ENCODE measurements at regions not wholly inside any gene's neighbourhood (a gene's known extent, or its start where the extent isn't known, plus 50 kb on each side); places are given as distances from the start of the nearest gene placed in this dataset.
"Not testable (repeated sequence)": the region's sequence is repeated elsewhere in the genome, so short reads cannot be mapped to it uniquely, and the experiment has no call there.

DNA sequence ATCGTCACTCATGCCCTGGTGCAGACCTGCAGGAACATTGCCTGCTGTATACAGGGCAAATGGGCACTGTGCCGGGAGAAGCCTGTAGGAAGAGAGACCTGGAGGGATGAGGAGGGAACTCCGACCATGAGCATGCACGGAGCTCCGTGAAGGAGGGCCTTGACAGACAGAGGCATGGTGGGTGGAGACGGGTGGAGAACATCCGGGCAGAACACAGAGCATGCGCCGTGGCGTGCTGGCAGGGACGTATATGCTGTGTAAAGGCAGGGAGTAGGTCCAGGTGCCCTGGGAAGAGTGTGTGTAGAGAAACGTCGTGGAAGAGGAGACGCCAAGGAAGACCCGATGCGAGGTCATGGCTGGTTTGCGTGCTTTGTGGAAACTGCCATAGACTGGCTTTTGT lies 133.0 kb upstream of the FAN1 start:
- Mint-ChIP-seq H3K4me3 (no peak overlapping the region), H3K27me3 (ENCODE audit: low read depth) (no peaks in the 10 kb centered on the region), H3K4me1 (no peaks in the 10 kb centered on the region), H3K9me3 (peaks cover 13% of the 10 kb centered on the region), H3K27ac (ENCODE audit: unreplicated experiment) (peak overlapping the region; percentile 91), H3K36me3 (ENCODE audit: low read depth) (peaks cover 58% of the 10 kb centered on the region)
- DNase-seq (ENCODE audit: low read depth, low spot score), result no peak
- TF ChIP-seq, protein P1, sequence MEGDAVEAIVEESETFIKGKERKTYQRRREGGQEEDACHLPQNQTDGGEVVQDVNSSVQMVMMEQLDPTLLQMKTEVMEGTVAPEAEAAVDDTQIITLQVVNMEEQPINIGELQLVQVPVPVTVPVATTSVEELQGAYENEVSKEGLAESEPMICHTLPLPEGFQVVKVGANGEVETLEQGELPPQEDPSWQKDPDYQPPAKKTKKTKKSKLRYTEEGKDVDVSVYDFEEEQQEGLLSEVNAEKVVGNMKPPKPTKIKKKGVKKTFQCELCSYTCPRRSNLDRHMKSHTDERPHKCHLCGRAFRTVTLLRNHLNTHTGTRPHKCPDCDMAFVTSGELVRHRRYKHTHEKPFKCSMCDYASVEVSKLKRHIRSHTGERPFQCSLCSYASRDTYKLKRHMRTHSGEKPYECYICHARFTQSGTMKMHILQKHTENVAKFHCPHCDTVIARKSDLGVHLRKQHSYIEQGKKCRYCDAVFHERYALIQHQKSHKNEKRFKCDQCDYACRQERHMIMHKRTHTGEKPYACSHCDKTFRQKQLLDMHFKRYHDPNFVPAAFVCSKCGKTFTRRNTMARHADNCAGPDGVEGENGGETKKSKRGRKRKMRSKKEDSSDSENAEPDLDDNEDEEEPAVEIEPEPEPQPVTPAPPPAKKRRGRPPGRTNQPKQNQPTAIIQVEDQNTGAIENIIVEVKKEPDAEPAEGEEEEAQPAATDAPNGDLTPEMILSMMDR (conservative IDR thresholded peaks at IDR 0.05), result no peak

DNA sequence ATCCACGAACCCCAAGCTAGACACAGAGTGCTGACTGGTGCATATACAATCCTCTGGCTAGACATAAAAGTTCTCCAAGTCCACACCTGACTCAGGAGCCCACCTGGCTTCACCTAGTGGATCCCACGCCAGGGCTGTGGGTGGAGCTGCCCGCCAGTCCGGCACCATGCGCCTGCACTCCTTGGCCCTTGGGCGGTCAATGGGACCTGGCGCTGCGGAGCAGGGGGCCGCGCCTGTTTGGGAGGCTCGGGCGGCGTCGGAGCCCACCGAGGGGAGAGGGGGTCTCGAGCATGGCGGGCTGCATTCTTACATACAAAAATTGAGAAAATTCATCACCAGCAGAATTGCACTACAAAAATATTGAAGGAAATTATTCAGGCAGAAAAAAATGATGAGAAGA lies 120.7 kb upstream of the FAN1 start:
- peaks cover 4% of the 10 kb centered on the region for H3K36me3 Mint-ChIP-seq (ENCODE audit: low read depth)
- no peak overlapping the region for H3K4me3 Mint-ChIP-seq
- H3K27me3 Mint-ChIP-seq (ENCODE audit: low read depth), result no peaks in the 10 kb centered on the region
- TF ChIP-seq, protein P1 (conservative IDR thresholded peaks at IDR 0.05), result no peak
- peaks cover 9% of the 10 kb centered on the region for H3K9me3 Mint-ChIP-seq
- no peak for DNase-seq (ENCODE audit: low read depth, low spot score)
- no peak overlapping the region for H3K27ac Mint-ChIP-seq (ENCODE audit: unreplicated experiment)
- H3K4me1 Mint-ChIP-seq, result no peaks in the 10 kb centered on the region

DNA sequence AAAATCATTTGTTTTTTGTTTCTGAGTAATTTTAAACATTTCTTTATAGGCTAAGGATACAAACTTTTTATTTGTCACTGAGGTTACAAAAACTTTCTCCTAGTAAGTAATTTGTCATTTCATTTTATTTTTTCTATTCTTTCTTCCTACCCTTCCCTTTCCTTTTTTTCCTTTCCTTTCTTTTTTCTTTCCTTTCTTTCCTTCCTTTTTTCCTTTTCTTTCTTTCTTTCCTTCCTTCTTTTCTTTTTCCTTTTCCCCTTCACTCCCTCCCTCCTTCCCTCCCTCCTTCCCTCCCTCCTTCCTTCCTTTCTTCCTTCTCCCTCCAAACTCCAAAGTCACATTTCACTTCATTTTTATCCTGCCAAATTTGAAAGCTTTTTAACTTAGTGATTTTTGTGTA lies 115.1 kb upstream of the FAN1 start:
- no peaks in the 10 kb centered on the region for H3K27me3 Mint-ChIP-seq (ENCODE audit: low read depth)
- H3K9me3 Mint-ChIP-seq, result no peaks in the 10 kb centered on the region
- H3K4me1 Mint-ChIP-seq, result no peaks in the 10 kb centered on the region
- H3K27ac Mint-ChIP-seq (ENCODE audit: unreplicated experiment), result no peak overlapping the region
- no peak overlapping the region for H3K4me3 Mint-ChIP-seq
- DNase-seq (ENCODE audit: low read depth, low spot score), result no peak
- TF ChIP-seq, protein P1 (conservative IDR thresholded peaks at IDR 0.05), result no peak
- no peaks in the 10 kb centered on the region for H3K36me3 Mint-ChIP-seq (ENCODE audit: low read depth)

DNA sequence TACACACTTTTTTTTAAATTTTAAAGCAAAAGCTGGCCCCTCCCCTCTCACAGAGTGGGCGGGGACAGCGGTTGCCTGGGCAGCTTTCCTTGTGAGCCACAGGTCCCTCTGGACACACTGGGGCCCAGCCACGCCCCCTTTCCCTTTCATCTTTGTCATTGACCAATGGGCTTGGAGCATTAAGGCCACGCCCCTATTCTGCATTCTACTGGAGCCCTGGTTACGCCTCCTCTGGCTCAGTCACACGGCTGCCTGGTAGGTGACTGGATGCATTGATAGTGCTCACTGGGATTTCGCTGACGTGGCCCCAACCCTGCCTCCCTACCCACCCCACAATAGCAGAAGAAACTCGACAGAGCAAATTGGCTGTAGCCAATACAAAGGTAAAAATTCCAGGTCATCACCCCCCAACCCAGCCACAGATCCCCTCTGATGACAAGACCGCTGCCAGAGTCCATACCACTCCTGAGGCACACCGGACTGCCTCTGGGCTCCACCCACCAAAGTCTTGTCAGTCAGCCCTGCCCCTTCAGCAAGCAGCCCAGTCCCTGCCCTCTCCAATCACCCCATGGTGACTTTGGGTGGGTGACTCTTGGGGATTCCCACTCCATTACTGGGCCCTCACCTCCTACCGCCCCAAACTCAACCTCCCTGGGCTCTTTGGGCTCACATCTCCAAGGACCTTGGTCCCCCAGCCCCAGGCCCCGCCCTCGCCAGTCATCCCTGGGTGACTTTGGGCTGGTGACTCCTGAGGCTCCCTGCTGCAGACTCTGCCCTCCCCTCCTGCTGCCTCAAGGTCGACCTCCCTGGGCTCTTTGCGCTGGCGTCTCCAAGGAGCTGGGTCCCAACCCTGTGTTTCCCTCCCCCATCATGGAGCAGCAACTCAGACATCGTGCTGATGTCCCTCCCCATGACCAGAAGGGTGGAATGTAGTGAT lies 112.2 kb upstream of the FAN1 start:
- no peaks in the 10 kb centered on the region for H3K27me3 Mint-ChIP-seq (ENCODE audit: low read depth)
- H3K36me3 Mint-ChIP-seq (ENCODE audit: low read depth), result no peaks in the 10 kb centered on the region
- no peak for DNase-seq (ENCODE audit: low read depth, low spot score)
- no peak overlapping the region for H3K27ac Mint-ChIP-seq (ENCODE audit: unreplicated experiment)
- H3K9me3 Mint-ChIP-seq, result no peaks in the 10 kb centered on the region
- TF ChIP-seq, protein P1 (conservative IDR thresholded peaks at IDR 0.05), result no peak
- no peaks in the 10 kb centered on the region for H3K4me1 Mint-ChIP-seq
- no peak overlapping the region for H3K4me3 Mint-ChIP-seq

DNA sequence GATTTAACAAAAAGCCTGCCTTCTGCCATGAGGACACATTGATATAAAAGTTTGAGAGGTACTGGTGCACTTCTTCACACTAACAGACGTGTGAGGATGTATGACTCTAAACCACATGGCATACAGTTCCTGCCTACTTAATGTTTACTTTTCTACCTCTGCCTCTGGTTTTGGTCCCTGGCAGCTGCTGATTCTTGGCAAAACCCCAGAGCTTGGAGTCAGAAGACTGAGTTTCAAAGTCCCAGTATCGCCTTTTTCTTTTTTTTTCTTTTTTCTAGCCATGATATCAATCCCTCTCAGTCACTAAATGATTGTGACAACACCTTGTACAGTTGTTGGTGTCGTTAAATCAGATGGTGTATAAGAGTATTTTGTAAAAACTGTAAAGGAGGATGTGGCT lies 110.9 kb upstream of the FAN1 start:
- not testable (repeated sequence) for H3K27me3 Mint-ChIP-seq (ENCODE audit: low read depth); DNase-seq (ENCODE audit: low read depth, low spot score); H3K9me3 Mint-ChIP-seq; H3K4me1 Mint-ChIP-seq; H3K36me3 Mint-ChIP-seq (ENCODE audit: low read depth); H3K27ac Mint-ChIP-seq (ENCODE audit: unreplicated experiment); H3K4me3 Mint-ChIP-seq

DNA sequence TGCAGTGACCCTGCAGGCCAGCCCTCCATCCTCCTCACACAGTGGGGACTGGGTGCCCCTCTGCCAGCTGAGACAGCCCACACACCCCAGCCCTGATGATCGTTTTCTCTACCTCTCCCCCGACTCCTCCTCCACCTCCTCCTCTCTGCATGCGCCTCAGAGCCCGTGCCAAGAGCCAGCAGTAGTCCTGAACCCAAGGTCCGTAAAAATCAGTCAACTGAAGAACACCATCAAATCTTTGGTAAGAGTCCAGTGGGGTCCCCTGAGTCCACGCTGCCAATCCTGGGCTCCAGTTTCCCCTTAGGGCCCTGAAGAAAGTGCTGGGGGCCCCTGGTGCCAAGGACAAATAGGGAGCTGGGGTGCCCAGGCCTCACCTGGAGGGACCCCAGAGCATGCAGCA lies 109.3 kb upstream of the FAN1 start:
- Mint-ChIP-seq H3K4me1 (no peaks in the 10 kb centered on the region), H3K36me3 (ENCODE audit: low read depth) (no peaks in the 10 kb centered on the region), H3K27me3 (ENCODE audit: low read depth) (no peaks in the 10 kb centered on the region), H3K27ac (ENCODE audit: unreplicated experiment) (no peak overlapping the region), H3K9me3 (no peaks in the 10 kb centered on the region), H3K4me3 (no peak overlapping the region)
- TF ChIP-seq, protein P1 (conservative IDR thresholded peaks at IDR 0.05), result no peak
- DNase-seq (ENCODE audit: low read depth, low spot score), result no peak

Measured in neural crest cell (in vitro differentiated cells).